Colonic mucosa (tissue), 4 donors: ENCODE measurements at regions not wholly inside any gene's neighbourhood (a gene's known extent, or its start where the extent isn't known, plus 50 kb on each side); places are given as distances from the start of the nearest gene placed in this dataset.
"Not testable (repeated sequence)": the region's sequence is repeated elsewhere in the genome, so short reads cannot be mapped to it uniquely, and the experiment has no call there.

Experiments used
- DNase-seq: peaks from one replicate; pipeline ENCODE4 v3.0.0-alpha.2; 2020
- H3K27ac ChIP-seq: fragments of 200-600 bp; one replicate; pipeline ENCODE4 v1.8.0; 2021
- H3K27me3 ChIP-seq: fragments of 200-600 bp; one replicate; pipeline ENCODE4 v1.8.0; 2021
- H3K36me3 ChIP-seq: fragments of 200-600 bp; one replicate; pipeline ENCODE4 v1.8.0; 2021
- H3K4me1 ChIP-seq: fragments of 200-600 bp; one replicate; pipeline ENCODE4 v1.8.0; 2021; ENCODE audit warnings: mild to moderate bottlenecking
- H3K4me3 ChIP-seq: fragments of 200-600 bp; one replicate; pipeline ENCODE4 v1.8.0; 2021
- H3K9ac ChIP-seq, 2 donors: one replicate each; pipeline ENCODE4 v1.7.0; 2013; ENCODE audit warnings: control low read depth in 2 of 2, low read depth in 2 of 2, low read length in 2 of 2
- H3K9me3 ChIP-seq: fragments of 200-600 bp; one replicate; pipeline ENCODE4 v1.8.0; 2021
- CTCF ChIP-seq: fragments of 200-600 bp; IDR thresholded peaks from one replicate; pipeline ENCODE4 v1.8.0; 2022; ENCODE audit warnings: antibody characterized with exemption, mild to moderate bottlenecking
- intact Hi-C: fragments of 100-400 bp; cut with DNase I; formaldehyde crosslinking; loops from one replicate; pipeline ENCODE4 v1.14.1; 2022
- donor health status: healthy.
- donor health status: DM: no; HTN: no; CAD: no.
- donor health status: DM: no; HTN: no; CAD: no.

- no peaks in the 10 kb centered on the region for H3K9me3 ChIP-seq
- TF ChIP-seq CTCF = no peak
- no peak for DNase-seq
- H3K9ac ChIP-seq = no peak overlapping the region
- no peak overlapping the region for H3K4me3 ChIP-seq
- no peaks in the 10 kb centered on the region for H3K27me3 ChIP-seq
- intact Hi-C loops = no loop called here
- no peaks in the 10 kb centered on the region for H3K36me3 ChIP-seq
- H3K4me1 ChIP-seq = no peaks in the 10 kb centered on the region
- H3K27ac ChIP-seq = no peak overlapping the region
Observed at GRCh38 chr2:53512071-53512826, 255.4 kb upstream of the CHAC2 start.

- Histone ChIP-seq H3K27me3 (no peaks in the 10 kb centered on the region), H3K36me3 (no peaks in the 10 kb centered on the region), H3K4me1 (no peaks in the 10 kb centered on the region), H3K9ac (no peak overlapping the region), H3K27ac (no peak overlapping the region), H3K4me3 (no peak overlapping the region), H3K9me3 (no peaks in the 10 kb centered on the region)
- DNase-seq = no peak
- intact Hi-C loops = no loop called here
- no peak for TF ChIP-seq CTCF
Observed at GRCh38 chr2:53511549-53511948, 256.1 kb upstream of the CHAC2 start.

- Histone ChIP-seq H3K27me3 (no peaks in the 10 kb centered on the region), H3K4me1 (no peaks in the 10 kb centered on the region), H3K36me3 (no peaks in the 10 kb centered on the region), H3K27ac (no peak overlapping the region), H3K4me3 (no peak overlapping the region), H3K9me3 (no peaks in the 10 kb centered on the region), H3K9ac (no peak overlapping the region)
- TF ChIP-seq CTCF = no peak
- intact Hi-C loops = no loop called here
- no peak for DNase-seq
Observed at GRCh38 chr2:53510401-53510800, 257.2 kb upstream of the CHAC2 start.

GRCh38 chr2:53509831-53510388 lies 257.7 kb upstream of the CHAC2 start:
- Histone ChIP-seq H3K36me3 (no peaks in the 10 kb centered on the region), H3K9me3 (no peaks in the 10 kb centered on the region), H3K27ac (no peak overlapping the region), H3K9ac (no peak overlapping the region), H3K4me1 (no peaks in the 10 kb centered on the region), H3K4me3 (no peak overlapping the region), H3K27me3 (no peaks in the 10 kb centered on the region)
- no peak for DNase-seq
- intact Hi-C loops = no loop called here
- TF ChIP-seq CTCF = no peak

GRCh38 chr2:53508667-53509066 lies 258.9 kb upstream of the CHAC2 start:
- no peak overlapping the region for H3K27ac ChIP-seq
- TF ChIP-seq CTCF = no peak
- no peaks in the 10 kb centered on the region for H3K27me3 ChIP-seq
- H3K36me3 ChIP-seq = no peaks in the 10 kb centered on the region
- H3K9ac ChIP-seq = no peak overlapping the region
- H3K9me3 ChIP-seq = no peaks in the 10 kb centered on the region
- no peak overlapping the region for H3K4me3 ChIP-seq
- no peaks in the 10 kb centered on the region for H3K4me1 ChIP-seq
- no peak for DNase-seq
- intact Hi-C loops = no loop called here

GRCh38 chr2:53507070-53507469 lies 260.5 kb upstream of the CHAC2 start:
- H3K9me3 ChIP-seq, intact Hi-C loops, H3K27ac ChIP-seq, H3K4me1 ChIP-seq, DNase-seq, H3K4me3 ChIP-seq, H3K9ac ChIP-seq, H3K36me3 ChIP-seq, H3K27me3 ChIP-seq: not testable (repeated sequence)
